OCI-M1 (cell line): ENCODE measurements at regions not wholly inside any gene's neighbourhood (a gene's known extent, or its start where the extent isn't known, plus 50 kb on each side); places are given as distances from the start of the nearest gene placed in this dataset.
"Not testable (repeated sequence)": the region's sequence is repeated elsewhere in the genome, so short reads cannot be mapped to it uniquely, and the experiment has no call there.

Experiments used
- DNase-seq: peaks from one replicate; lab custom pipeline; 2025; lab: John Stamatoyannopoulos, UW

- DNase-seq: no peak
These were observed 1090.8 kb downstream of the BRD1 start for GRCh38 chr22:48736593-48737460.

GRCh38 chr22:48734961-48735360 lies 1092.7 kb downstream of the BRD1 start:
- DNase-seq: no peak

DNA sequence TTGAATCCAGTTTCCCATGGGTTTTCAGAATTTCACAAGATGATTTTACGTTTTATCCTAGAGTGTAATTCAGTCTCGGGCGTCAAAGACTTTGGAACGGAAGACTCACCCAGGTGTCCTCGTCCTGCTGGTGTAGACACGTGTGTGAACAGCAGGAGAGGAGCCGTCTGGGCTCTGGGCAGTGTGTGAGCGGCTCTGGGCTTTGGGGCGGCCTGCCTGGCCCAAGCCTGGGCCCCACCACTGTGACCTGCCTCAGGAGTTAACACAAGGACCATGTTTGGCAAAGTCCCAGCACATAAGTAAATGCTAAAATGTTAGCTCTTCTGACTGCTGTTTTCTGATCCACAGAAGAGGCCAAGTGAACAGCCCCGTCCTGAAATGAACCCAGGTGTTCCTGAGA lies 1093.3 kb downstream of the BRD1 start:
- no peak for DNase-seq

GRCh38 chr22:48729499-48730171 lies 1098.0 kb downstream of the BRD1 start:
- DNase-seq: no peak

GRCh38 chr22:48727454-48728058 lies 1100.1 kb downstream of the BRD1 start:
- no peak for DNase-seq

GRCh38 chr22:48724899-48725298 lies 1102.8 kb downstream of the BRD1 start:
- no peak for DNase-seq

DNA sequence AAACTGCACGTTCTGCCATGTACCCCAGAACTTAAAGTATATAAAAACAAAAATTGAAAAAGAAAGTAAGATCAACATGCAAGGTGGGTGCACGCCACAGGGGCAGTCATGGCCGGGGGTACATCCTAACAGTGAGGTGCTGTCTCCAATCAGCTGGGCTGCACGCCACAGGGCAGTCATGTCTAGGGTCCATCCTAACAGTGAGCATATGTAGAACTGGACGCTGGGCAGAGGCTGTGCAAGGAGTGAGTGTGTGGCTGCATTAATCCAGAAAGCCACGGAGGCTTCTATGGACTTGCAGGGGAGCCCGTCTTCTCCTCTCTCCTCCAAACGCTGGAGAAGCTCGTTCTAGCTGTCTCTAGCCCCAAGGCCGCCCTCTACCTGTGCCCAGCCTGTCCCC lies 1105.0 kb downstream of the BRD1 start:
- no peak for DNase-seq

GRCh38 chr22:48721395-48721669 lies 1106.3 kb downstream of the BRD1 start:
- DNase-seq: no peak

GRCh38 chr22:48720662-48721394 lies 1106.8 kb downstream of the BRD1 start:
- DNase-seq: no peak

GRCh38 chr22:48719978-48720661 lies 1107.6 kb downstream of the BRD1 start:
- no peak for DNase-seq

GRCh38 chr22:48718818-48719500 lies 1108.7 kb downstream of the BRD1 start:
- no peak for DNase-seq

GRCh38 chr22:48717883-48718817 lies 1109.5 kb downstream of the BRD1 start:
- no peak for DNase-seq

- no peak for DNase-seq
These were observed 1110.4 kb downstream of the BRD1 start for GRCh38 chr22:48717076-48717810.

DNA sequence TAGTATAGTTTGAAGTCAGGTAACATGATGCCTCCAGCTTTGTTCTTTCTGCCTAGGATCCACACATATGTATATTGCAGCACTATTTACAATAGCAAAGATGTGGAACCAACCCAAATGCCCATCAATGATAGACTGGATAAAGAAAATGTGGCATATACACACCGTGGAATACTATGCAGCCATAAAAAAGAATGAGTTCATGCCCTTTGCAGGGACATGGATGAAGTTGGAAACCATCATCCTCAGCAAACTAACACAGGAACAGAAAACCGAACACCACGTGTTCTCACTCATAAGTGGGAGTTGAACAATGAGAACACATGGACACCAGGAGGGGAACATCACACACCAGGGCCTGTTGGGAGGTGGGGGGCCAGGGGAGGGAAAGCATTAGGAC lies 1111.5 kb downstream of the BRD1 start:
- DNase-seq: not testable (repeated sequence)

DNA sequence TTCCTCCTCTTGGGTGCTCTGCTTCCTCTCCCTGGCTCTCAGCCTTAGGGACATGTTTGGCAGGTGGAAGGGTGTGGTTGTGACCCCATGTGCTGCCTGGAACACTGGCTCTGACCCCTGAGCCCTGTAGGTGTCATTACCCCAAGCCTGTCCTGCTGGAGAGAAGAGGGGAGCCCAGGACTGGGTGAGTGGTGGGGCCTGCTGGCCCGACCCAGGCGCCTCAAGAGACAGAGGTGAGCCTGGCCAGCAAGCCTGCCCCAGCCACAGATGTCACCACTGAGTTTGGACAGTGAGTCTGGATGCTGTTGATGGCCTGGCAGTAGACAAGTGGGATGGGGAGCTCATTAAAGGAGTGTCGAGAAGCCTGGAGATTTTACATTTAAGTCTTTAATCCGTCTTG lies 1112.2 kb downstream of the BRD1 start:
- DNase-seq: no peak

DNA sequence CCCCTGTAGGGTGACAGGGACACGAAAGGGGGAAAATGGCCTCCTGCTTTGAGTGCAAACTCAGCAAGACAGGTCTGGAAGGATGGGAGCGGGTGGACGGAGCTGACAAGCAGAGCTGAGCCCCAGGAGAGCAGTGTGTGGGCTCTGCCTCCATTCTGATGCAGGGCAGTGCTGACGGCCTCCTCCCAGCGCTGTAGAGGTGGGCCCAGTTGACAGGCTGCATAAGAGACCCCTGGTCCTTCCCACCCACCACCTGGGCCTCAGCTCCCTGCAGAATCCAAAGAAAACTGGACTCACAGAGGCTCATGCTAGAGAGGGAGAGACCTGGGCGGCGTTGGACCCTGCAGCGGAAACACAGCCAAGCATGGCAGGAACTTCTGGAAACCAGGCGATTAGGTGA lies 1113.4 kb downstream of the BRD1 start:
- no peak for DNase-seq

- no peak for DNase-seq
These were observed 1114.1 kb downstream of the BRD1 start for GRCh38 chr22:48713272-48714205.

- DNase-seq: no peak
These were observed 1115.0 kb downstream of the BRD1 start for GRCh38 chr22:48712558-48713271.
